ENCODE measurements at regions not wholly inside any gene's neighbourhood (a gene's known extent, or its start where the extent isn't known, plus 50 kb on each side); places are given as distances from the start of the nearest gene placed in this dataset.
"Not testable (repeated sequence)": the region's sequence is repeated elsewhere in the genome, so short reads cannot be mapped to it uniquely, and the experiment has no call there.

DNA sequence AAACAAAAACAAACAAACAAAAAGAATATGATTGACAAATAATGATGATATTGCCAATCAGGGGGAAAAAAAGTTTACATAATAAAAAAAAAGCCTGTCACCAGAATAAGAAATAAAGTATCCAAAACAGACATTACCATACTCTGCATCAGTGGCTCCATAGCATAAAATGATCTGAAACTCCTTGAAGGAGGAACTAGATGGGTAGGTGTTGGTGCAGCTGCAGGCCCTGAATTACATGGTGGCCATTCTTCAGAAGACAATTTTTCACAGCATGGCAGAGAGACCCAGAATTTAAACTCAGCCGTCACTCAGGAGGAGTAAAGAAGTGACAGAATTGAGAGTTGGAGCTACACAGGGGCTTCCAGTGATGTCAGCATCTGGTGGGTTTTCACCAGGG, 60.2 kb downstream of the GLUL start:
- no peak for DNase-seq (ENCODE audit: low read depth in 2 of 2)

DNA sequence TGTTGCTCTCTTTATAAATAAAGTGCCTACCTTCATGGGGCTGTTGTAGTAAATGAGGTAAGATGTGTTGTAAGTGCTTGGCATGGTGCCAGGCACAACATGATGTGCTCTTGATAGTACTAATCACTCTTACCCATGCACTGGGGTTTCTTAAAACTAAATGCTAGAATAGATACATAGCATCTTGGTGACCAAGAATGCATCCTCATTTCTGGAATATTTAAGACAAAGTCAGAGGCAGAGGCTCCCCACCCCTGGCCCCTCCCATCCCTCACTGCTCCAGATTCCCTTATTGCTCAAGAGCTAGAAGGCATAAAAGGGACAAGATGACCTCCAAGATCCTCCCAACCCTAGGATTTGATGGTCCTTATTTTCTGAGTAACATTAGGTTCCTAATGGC, 61.3 kb downstream of the GLUL start:
- no peak for DNase-seq (ENCODE audit: low read depth in 2 of 2)

- DNase-seq (ENCODE audit: low read depth in 2 of 2) = no peak
Observed at GRCh38 chr1:182329471-182329870, 62.1 kb downstream of the GLUL start.

DNA sequence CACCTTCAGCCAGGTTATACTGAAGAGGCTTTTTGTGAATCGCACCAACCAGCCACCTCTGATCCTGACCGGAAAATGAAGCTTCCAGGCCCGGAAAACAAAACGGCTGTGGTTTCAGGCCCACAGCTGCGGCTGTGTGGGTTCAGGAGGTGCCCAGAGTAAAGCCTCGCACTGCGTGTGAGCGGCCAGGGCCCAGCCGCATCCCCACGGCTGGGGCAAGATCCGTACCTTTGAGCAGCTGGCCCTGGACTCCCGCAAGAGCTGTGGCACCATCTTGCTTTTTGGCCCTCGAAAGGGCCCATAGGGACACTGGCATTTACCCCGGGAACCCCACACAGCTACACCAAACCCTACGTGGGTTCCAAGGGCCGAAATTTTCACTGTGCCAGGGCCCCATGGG, 63.0 kb downstream of the GLUL start:
- DNase-seq (ENCODE audit: low read depth in 2 of 2) = no peak

GRCh38 chr1:182325339-182325738, 66.3 kb downstream of the GLUL start:
- no peak for DNase-seq (ENCODE audit: low read depth in 2 of 2)

GRCh38 chr1:182321532-182321931, 70.1 kb downstream of the GLUL start:
- DNase-seq (ENCODE audit: low read depth in 2 of 2) = not testable (repeated sequence)

- DNase-seq (ENCODE audit: low read depth in 2 of 2) = no peak
Observed at GRCh38 chr1:182317611-182318161, 73.9 kb downstream of the GLUL start.

DNA sequence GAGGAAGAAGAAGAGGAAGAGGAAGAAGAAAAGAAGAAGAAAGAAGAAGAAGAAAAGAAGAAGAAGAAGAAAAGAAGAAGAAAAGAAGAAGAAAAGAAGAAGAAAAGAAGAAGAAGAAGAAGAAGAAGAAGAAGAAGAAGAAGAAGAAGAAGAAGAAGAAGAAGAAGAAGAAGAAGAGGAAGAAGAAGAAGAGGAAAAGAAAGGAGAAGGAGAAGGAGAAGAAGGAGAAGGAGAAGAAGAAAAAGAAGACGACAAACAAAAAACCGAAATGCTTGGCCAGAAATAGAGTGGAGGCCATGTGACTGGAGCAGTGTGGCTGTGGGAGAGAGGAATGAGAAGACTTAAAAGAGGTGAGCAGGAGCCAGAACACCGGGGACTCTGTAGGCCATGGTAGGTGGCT, 75.1 kb downstream of the GLUL start:
- DNase-seq (ENCODE audit: low read depth in 2 of 2) = not testable (repeated sequence)

GRCh38 chr1:182315167-182315556, 76.4 kb downstream of the GLUL start:
- DNase-seq (ENCODE audit: low read depth in 2 of 2) = no peak

- DNase-seq (ENCODE audit: low read depth in 2 of 2) = no peak
Observed at GRCh38 chr1:182309631-182310351, 81.8 kb downstream of the GLUL start.

- DNase-seq (ENCODE audit: low read depth in 2 of 2) = no peak
Observed at GRCh38 chr1:182308826-182309225, 82.8 kb downstream of the GLUL start.

- DNase-seq (ENCODE audit: low read depth in 2 of 2) = not testable (repeated sequence)
Observed at GRCh38 chr1:182307486-182307885, 84.1 kb downstream of the GLUL start.

DNA sequence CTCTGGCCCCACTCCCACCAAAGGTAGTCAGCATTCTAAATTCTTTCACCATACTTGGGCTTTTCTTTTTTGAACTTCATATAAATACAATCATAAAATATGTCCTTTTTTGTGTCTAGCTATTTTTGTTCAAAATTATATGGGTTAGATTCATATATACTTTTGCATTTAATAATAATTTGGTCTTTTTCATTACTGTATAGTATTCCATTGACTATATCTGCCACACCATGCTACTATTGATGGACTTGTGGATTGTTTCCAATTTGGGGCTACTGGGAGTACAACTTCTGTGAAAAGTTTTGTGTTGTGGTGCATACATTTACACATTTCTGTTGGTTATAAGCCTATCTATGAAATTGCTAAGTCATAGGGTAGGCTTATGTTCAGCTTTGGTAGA, 85.7 kb downstream of the GLUL start:
- no peak for DNase-seq (ENCODE audit: low read depth in 2 of 2)

DNA sequence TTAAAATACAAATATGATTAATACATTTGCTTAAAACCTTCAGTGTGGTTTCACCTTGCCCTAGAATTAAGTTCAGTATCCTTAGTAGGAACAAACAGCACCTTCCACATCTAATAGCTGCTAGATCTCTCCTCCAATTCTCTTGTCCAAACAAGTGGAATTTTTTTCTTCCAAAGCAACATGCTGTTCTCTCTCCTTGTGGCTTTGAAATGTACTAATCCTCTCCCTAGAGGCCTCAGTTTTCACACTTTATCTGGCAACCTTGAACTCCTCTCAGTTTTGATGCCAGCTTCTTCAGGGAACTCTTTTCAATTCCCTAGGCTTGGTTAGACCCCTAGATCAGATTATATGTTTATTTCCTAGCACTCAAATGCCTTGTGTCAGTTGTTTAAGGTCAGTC, 87.0 kb downstream of the GLUL start:
- DNase-seq (ENCODE audit: low read depth in 2 of 2) = no peak

DNA sequence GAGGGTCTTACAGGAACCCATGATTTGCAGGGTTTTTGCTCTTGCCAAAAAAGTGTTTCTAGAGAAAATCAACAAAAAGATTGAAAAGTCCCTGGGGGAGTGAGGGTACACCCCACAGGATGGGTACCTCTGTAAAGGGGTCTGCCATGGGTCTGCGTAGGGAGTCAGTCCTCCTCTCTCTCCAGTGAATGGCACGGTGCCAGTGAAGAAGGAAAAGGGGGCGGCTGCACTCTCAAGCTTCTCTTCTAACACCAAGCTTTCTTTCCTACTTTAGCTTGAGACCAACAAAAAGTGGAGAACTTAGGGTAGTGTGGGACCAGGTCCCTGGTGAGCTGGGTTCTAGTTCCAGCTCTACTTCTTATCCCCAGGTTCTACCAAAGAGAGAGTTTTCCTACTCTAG, 87.4 kb downstream of the GLUL start:
- no peak for DNase-seq (ENCODE audit: low read depth in 2 of 2)

GRCh38 chr1:182303778-182304177, 87.8 kb downstream of the GLUL start:
- no peak for DNase-seq (ENCODE audit: low read depth in 2 of 2)

DNA sequence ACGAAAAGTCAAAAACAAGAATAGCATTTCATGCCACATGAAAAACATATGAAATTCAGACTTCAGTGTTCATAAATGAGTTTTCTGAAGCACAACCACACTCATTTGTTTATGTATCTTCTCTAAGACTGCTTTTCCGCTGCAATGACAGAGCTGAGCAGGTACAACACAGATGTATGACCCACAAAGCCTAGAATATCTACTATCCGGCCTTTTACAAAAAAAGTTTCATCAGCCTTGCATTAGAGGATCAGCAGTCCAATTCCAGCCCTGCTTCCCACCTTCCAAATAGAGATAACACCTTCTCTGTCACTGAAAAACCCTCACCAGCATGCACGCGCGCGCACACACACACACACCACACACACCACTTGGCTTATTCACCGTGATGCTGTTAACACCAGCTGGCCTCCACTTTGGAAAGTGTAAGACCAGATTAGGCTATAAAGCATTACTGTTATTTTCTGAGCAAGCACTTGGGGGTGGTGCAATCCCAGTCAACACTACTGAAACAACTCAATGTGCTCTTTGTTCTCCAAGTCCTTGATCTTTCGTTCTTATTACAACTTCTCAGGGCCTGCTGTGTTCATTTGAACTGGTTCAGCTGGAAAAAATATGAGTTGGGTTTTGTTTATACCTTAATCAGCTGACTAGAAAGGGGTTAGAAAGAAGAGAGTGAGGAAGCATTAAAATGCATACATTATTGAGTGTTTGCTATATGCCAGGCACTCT, 90.0 kb downstream of the GLUL start:
- peak in 1 of 2 donors; percentile 16 for DNase-seq (ENCODE audit: low read depth in 2 of 2)

GRCh38 chr1:182301026-182301436, 90.6 kb downstream of the GLUL start:
- no peak for DNase-seq (ENCODE audit: low read depth in 2 of 2)

DNA sequence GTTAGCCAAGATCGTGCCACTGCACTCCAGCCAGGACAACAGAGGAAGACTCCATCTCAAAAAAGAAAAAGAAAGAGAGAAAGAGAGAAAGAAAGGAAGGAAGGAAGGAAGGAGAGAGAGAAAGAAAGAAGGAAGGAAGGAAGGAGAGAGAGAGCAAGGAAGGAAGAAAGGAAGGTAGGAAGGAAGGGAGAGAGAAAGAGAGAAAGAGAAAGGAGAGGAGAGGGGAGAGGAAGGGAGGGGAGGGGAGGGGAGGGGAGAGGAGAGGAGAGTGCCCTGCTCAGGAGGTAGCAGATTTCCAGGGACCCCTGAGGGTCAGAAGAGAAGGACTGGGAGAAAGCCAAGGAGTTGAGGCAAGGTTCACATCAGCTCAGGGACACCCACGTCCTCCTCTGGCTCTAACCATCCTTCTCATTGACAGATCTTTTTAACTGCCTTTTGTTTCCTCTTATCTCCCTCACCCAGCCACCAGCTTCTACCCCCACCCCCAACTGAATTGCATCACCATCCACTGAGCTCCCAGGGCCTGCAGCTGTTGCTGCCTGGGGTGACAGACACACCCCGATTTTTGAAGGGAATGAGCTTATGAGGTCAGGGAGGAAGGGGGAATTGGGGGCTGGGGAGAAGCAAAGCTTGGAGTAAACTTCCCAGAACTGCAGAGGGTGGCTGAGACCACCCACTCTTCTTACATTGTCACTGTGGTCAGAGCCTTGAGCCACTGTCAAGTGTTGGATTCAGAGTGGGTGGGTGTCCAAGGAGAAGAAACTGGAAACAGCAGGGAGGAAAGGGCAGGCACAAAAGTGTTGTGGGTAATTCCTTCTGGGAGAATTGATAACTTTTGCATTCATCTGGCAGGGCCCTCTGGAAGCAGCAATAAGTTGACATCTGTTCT, 91.6 kb downstream of the GLUL start:
- DNase-seq (ENCODE audit: low read depth in 2 of 2) = peak in 1 of 2 donors; percentile 9

GRCh38 chr1:182299054-182299727, 92.4 kb downstream of the GLUL start:
- not testable (repeated sequence) for DNase-seq (ENCODE audit: low read depth in 2 of 2)

- no peak for DNase-seq (ENCODE audit: low read depth in 2 of 2)
Observed at GRCh38 chr1:182297335-182297734, 94.3 kb downstream of the GLUL start.

GRCh38 chr1:182295697-182296096, 95.9 kb downstream of the GLUL start:
- no peak for DNase-seq (ENCODE audit: low read depth in 2 of 2)

Measured in stimulated activated CD4-positive, alpha-beta T cell treated with anti-CD3 and anti-CD28 coated beads, Interleukin-4, amount 100 ng/mL, for 48 hours (primary cell).